BLaER1 treated with 17β-estradiol and CSF1 and Interleukin-3, amounts not matched to agents 10 nM and 100 nM (cell line): ENCODE measurements at regions not wholly inside any gene's neighbourhood (a gene's known extent, or its start where the extent isn't known, plus 50 kb on each side); places are given as distances from the start of the nearest gene placed in this dataset.

Experiments used
- H3K27ac ChIP-seq, 11 experiments: shearing (Covaris generic); formaldehyde crosslinking; 2 replicates each; pipeline ENCODE4 v1.8.1; 2022
- H3K27me3 ChIP-seq, 11 experiments: shearing (Covaris generic); formaldehyde crosslinking; 2 replicates each; pipeline ENCODE4 v1.8.1; 2022
- H3K36me3 ChIP-seq, 11 experiments: shearing (Covaris generic); formaldehyde crosslinking; 2 replicates each; pipeline ENCODE4 v1.8.1; 2022
- H3K4me1 ChIP-seq, 10 experiments: shearing (Covaris generic); formaldehyde crosslinking; 2 replicates each; pipeline ENCODE4 v1.8.1; 2022
- H3K4me2 ChIP-seq, 11 experiments: shearing (Covaris generic); formaldehyde crosslinking; 2 replicates each; pipeline ENCODE4 v1.8.1; 2022
- H3K4me3 ChIP-seq, 10 experiments: shearing (Covaris generic); formaldehyde crosslinking; 2 replicates each; pipeline ENCODE4 v1.8.1; 2022
- H3K9ac ChIP-seq, 11 experiments: shearing (Covaris generic); formaldehyde crosslinking; 2 replicates each; pipeline ENCODE4 v1.8.1; 2022
- H3K9me3 ChIP-seq, 11 experiments: shearing (Covaris generic); formaldehyde crosslinking; replicated peaks in 1 of 11; 2 replicates each; pipeline ENCODE4 v1.8.1; 2022
- H4K20me1 ChIP-seq, 11 experiments: shearing (Covaris generic); formaldehyde crosslinking; 2 replicates each; pipeline ENCODE4 v1.8.1; 2022
- Cebpa-rat ChIP-seq, 11 experiments: shearing (Covaris generic); IDR thresholded peaks; 2 replicates each; pipeline ENCODE4 v1.8.1; 2022

GRCh38 chr6:54786154-54786553, 60.4 kb upstream of the FAM83B start:
- Histone ChIP-seq H3K9me3 (no peaks in the 10 kb centered on the region), H3K4me1 (no peaks in the 10 kb centered on the region), H3K4me2 (no peak overlapping the region), H4K20me1 (no peaks in the 10 kb centered on the region), H3K27me3 (no peaks in the 10 kb centered on the region), H3K27ac (no peak overlapping the region), H3K36me3 (no peaks in the 10 kb centered on the region), H3K4me3 (no peak overlapping the region), H3K9ac (no peak overlapping the region)
- TF ChIP-seq Cebpa-rat (IDR thresholded peaks at IDR 0.05), result no peak

DNA sequence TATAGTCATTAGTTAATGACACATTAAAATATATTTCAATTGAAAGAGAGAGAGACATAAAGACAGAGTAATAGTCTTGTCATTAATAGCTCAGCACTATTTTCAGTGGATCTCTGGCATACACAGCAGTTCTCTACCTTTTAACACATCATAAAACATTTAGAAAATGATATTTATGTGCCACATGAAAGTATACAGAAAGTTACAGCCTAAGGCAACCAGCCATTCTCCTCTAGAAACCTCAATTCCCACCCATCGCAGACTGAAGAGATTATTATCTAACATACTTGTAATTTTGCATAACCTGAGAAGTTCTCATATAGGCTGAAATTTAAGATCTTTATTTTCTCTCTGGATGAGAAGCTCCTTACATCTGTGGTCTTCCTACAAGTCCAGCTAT, 58.7 kb upstream of the FAM83B start:
- Histone ChIP-seq H4K20me1 (no peaks in the 10 kb centered on the region), H3K4me2 (no peak overlapping the region), H3K9me3 (no peaks in the 10 kb centered on the region), H3K27me3 (no peaks in the 10 kb centered on the region), H3K4me3 (no peak overlapping the region), H3K27ac (no peak overlapping the region), H3K4me1 (no peaks in the 10 kb centered on the region), H3K9ac (no peak overlapping the region), H3K36me3 (no peaks in the 10 kb centered on the region)
- no peak for TF ChIP-seq Cebpa-rat (IDR thresholded peaks at IDR 0.05)
